Keratinocyte (primary cell): ENCODE measurements at regions not wholly inside any gene's neighbourhood (a gene's known extent, or its start where the extent isn't known, plus 50 kb on each side); places are given as distances from the start of the nearest gene placed in this dataset.
"Not testable (repeated sequence)": the region's sequence is repeated elsewhere in the genome, so short reads cannot be mapped to it uniquely, and the experiment has no call there.

Source experiments
- DNase-seq: peaks from one replicate; pipeline ENCODE4 v3.0.0-alpha.2; 2011; ENCODE audit warnings: low read depth, missing footprints, low spot score
- FAIRE-seq: peaks from 2 replicates; lab custom pipeline; 2011; peaks lifted over from hg19 to GRCh38; lab: Jason Lieb, UNC
- H2AFZ ChIP-seq: 2 replicates; pipeline ENCODE4 v1.6.0; 2012; ENCODE audit warnings: low read length, control low read depth, inconsistent platforms; ENCODE audit not compliant: control insufficient read depth
- H3K27ac ChIP-seq: 2 replicates; pipeline ENCODE4 v1.5.1; 2011; ENCODE audit warnings: low read length; ENCODE audit not compliant: control insufficient read depth, insufficient read depth
- H3K27me3 ChIP-seq: 3 replicates; pipeline ENCODE4 v1.6.0; 2011; ENCODE audit warnings: low read length; ENCODE audit not compliant: control insufficient read depth, insufficient read depth; ENCODE audit errors: extremely low read depth
- H3K36me3 ChIP-seq, 2 experiments: 2 replicates in 1 of 2; 3 replicates in 1 of 2; pipeline ENCODE4 v1.5.1; 2011; ENCODE audit warnings: low read length in 2 of 2, mild to moderate bottlenecking in 1 of 2; ENCODE audit not compliant: control insufficient read depth in 2 of 2, insufficient read depth in 2 of 2; ENCODE audit errors: extremely low read depth in 1 of 2
- H3K4me1 ChIP-seq: 3 replicates; pipeline ENCODE4 v1.5.1; 2011; ENCODE audit warnings: low read length; ENCODE audit not compliant: control insufficient read depth, insufficient read depth; ENCODE audit errors: extremely low read depth
- H3K4me2 ChIP-seq: 3 replicates; pipeline ENCODE4 v1.6.0; 2011; ENCODE audit warnings: low read depth, low read length; ENCODE audit not compliant: control insufficient read depth, insufficient read depth; ENCODE audit errors: extremely low read depth
- H3K4me3 ChIP-seq, 3 experiments: fragments of 200-600 bp in 1 of 3; sonication (generic) in 1 of 3; 2 replicates in 2 of 3; 3 replicates in 1 of 3; pipeline ENCODE4 v1.5.1; 2011 to 2016; ENCODE audit warnings: low read length in 3 of 3, mild to moderate bottlenecking in 3 of 3, control low read depth in 2 of 3, inconsistent platforms in 1 of 3, low read depth in 1 of 3, mixed read lengths in 1 of 3, mixed run types in 1 of 3, moderate library complexity in 1 of 3; ENCODE audit not compliant: control insufficient read depth in 2 of 3, insufficient read depth in 2 of 3; ENCODE audit errors: extremely low read depth in 1 of 3
- H3K79me2 ChIP-seq: 2 replicates; pipeline ENCODE4 v1.6.0; 2012; ENCODE audit warnings: low read length; ENCODE audit not compliant: control insufficient read depth, insufficient read depth
- H3K9ac ChIP-seq: 3 replicates; pipeline ENCODE4 v1.6.0; 2011; ENCODE audit warnings: low read length; ENCODE audit not compliant: control insufficient read depth, insufficient read depth; ENCODE audit errors: extremely low read depth
- H3K9me1 ChIP-seq: 3 replicates; pipeline ENCODE4 v1.6.0; 2011; ENCODE audit warnings: low read length; ENCODE audit not compliant: control insufficient read depth, insufficient read depth; ENCODE audit errors: extremely low read depth
- H3K9me3 ChIP-seq: 2 replicates; pipeline ENCODE4 v1.5.1; 2012; ENCODE audit warnings: low read depth, low read length; ENCODE audit not compliant: control insufficient read depth
- H4K20me1 ChIP-seq: 3 replicates; pipeline ENCODE4 v1.6.0; 2011; ENCODE audit warnings: low read length; ENCODE audit not compliant: control insufficient read depth, insufficient read depth; ENCODE audit errors: extremely low read depth
- CTCF ChIP-seq, 3 experiments: IDR thresholded peaks in 1 of 3; conservative IDR thresholded peaks in 1 of 3; optimal IDR thresholded peaks in 1 of 3; 2 replicates in 2 of 3; 3 replicates in 1 of 3; pipeline versions ENCODE3 to v1.5.1; 2011; ENCODE audit warnings: low read length in 3 of 3, mild to moderate bottlenecking in 3 of 3, moderate library complexity in 2 of 3, control low read depth in 1 of 3, inconsistent platforms in 1 of 3; ENCODE audit not compliant: insufficient read depth in 2 of 3; ENCODE audit errors: extremely low read depth in 1 of 3
- EZH2 ChIP-seq: IDR thresholded peaks from one replicate; pipeline ENCODE4 v1.6.1; 2012; ENCODE audit warnings: inconsistent platforms, mild to moderate bottlenecking, low read length, moderate library complexity
- dilution Hi-C: fragments of 300-500 bp; cut with MboI; formaldehyde crosslinking; loops from one replicate; pipeline ENCODE4 v1.7.0; 2020; ENCODE audit warnings: low sequenced_read_pairs; ENCODE audit not compliant: extremely low pct_ligation_motif_present

- Histone ChIP-seq H3K9me1 (no peaks in the 10 kb centered on the region), H3K36me3 (no peaks in the 10 kb centered on the region), H3K4me3 (no peak overlapping the region), H3K27me3 (no peaks in the 10 kb centered on the region), H3K9me3 (no peaks in the 10 kb centered on the region), H3K4me1 (no peaks in the 10 kb centered on the region), H3K27ac (no peak overlapping the region), H3K4me2 (no peak overlapping the region), H2AFZ (no peak overlapping the region), H4K20me1 (no peaks in the 10 kb centered on the region), H3K9ac (no peak overlapping the region), H3K79me2 (no peaks in the 10 kb centered on the region)
- dilution Hi-C loops, result no loop called here
- FAIRE-seq (no peak), DNase-seq (no peak)
- TF ChIP-seq EZH2, result no peak
- no peak for TF ChIP-seq CTCF (optimal IDR thresholded peaks at IDR 0.05 in 1 of 3, IDR thresholded peaks at IDR 0.05 in 1 of 3, conservative IDR thresholded peaks at IDR 0.05 in 1 of 3; ENCODE audit: extremely low read depth in 1 of 3, insufficient read depth in 2 of 3, low read length in 3 of 3)
Measured at GRCh38 chr7:109641445-109641844, 1071.8 kb downstream of the DNAJB9 start.

GRCh38 chr7:109646124-109646523, 1076.5 kb downstream of the DNAJB9 start:
- Histone ChIP-seq H3K36me3 (no peaks in the 10 kb centered on the region), H3K4me1 (no peaks in the 10 kb centered on the region), H3K4me3 (no peak overlapping the region), H4K20me1 (no peaks in the 10 kb centered on the region), H2AFZ (no peak overlapping the region), H3K9me1 (no peaks in the 10 kb centered on the region), H3K27ac (no peak overlapping the region), H3K9me3 (no peaks in the 10 kb centered on the region), H3K27me3 (no peaks in the 10 kb centered on the region), H3K79me2 (no peaks in the 10 kb centered on the region), H3K4me2 (no peak overlapping the region), H3K9ac (no peak overlapping the region)
- no peak for DNase-seq
- FAIRE-seq, result no peak
- dilution Hi-C loops, result no loop called here
- no peak for TF ChIP-seq CTCF (optimal IDR thresholded peaks at IDR 0.05 in 1 of 3, IDR thresholded peaks at IDR 0.05 in 1 of 3, conservative IDR thresholded peaks at IDR 0.05 in 1 of 3; ENCODE audit: extremely low read depth in 1 of 3, insufficient read depth in 2 of 3, low read length in 3 of 3)
- no peak for TF ChIP-seq EZH2

GRCh38 chr7:109646594-109646993, 1076.9 kb downstream of the DNAJB9 start:
- H3K79me2 ChIP-seq, H2AFZ ChIP-seq, H3K9ac ChIP-seq, FAIRE-seq, H3K9me3 ChIP-seq, H4K20me1 ChIP-seq, H3K27me3 ChIP-seq, H3K9me1 ChIP-seq, H3K27ac ChIP-seq, H3K36me3 ChIP-seq, DNase-seq, H3K4me1 ChIP-seq, dilution Hi-C loops, H3K4me3 ChIP-seq, H3K4me2 ChIP-seq: not testable (repeated sequence)

GRCh38 chr7:109647263-109647662, 1077.6 kb downstream of the DNAJB9 start:
- H3K27me3 ChIP-seq, H3K4me3 ChIP-seq, H4K20me1 ChIP-seq, H3K27ac ChIP-seq, H3K9me1 ChIP-seq, H3K4me2 ChIP-seq, H3K36me3 ChIP-seq, dilution Hi-C loops, H3K79me2 ChIP-seq, H3K4me1 ChIP-seq, FAIRE-seq, H3K9ac ChIP-seq, H2AFZ ChIP-seq, DNase-seq, H3K9me3 ChIP-seq: not testable (repeated sequence)
